Activated gamma-delta T cell treated with Interleukin-2 at 50 U/mL for 16 hours (primary cell): ENCODE measurements at regions not wholly inside any gene's neighbourhood (a gene's known extent, or its start where the extent isn't known, plus 50 kb on each side); places are given as distances from the start of the nearest gene placed in this dataset.
"Not testable (repeated sequence)": the region's sequence is repeated elsewhere in the genome, so short reads cannot be mapped to it uniquely, and the experiment has no call there.

ENCODE experiments used
- DNase-seq: peaks from one replicate; pipeline ENCODE4 v3.0.0-alpha.2; 2020

- DNase-seq: no peak
These were observed 448.0 kb downstream of the KCNT2 start for GRCh38 chr1:196160066-196160795.

GRCh38 chr1:196155586-196155985 lies 452.7 kb downstream of the KCNT2 start:
- DNase-seq: no peak

- no peak for DNase-seq
These were observed 455.3 kb downstream of the KCNT2 start for GRCh38 chr1:196152975-196153374.

GRCh38 chr1:196152086-196152485 lies 456.2 kb downstream of the KCNT2 start:
- no peak for DNase-seq

GRCh38 chr1:196148367-196148970 lies 459.8 kb downstream of the KCNT2 start:
- DNase-seq: no peak

GRCh38 chr1:196147530-196147929 lies 460.7 kb downstream of the KCNT2 start:
- DNase-seq: no peak

GRCh38 chr1:196145151-196145550 lies 463.1 kb downstream of the KCNT2 start:
- DNase-seq: not testable (repeated sequence)

- DNase-seq: no peak
These were observed 463.7 kb downstream of the KCNT2 start for GRCh38 chr1:196144588-196144987.

- no peak for DNase-seq
These were observed 464.5 kb downstream of the KCNT2 start for GRCh38 chr1:196143602-196144342.

- no peak for DNase-seq
These were observed 466.1 kb downstream of the KCNT2 start for GRCh38 chr1:196142111-196142640.

GRCh38 chr1:196136396-196136795 lies 471.8 kb downstream of the KCNT2 start:
- DNase-seq: no peak

GRCh38 chr1:196131691-196132090 lies 476.5 kb downstream of the KCNT2 start:
- no peak for DNase-seq

- no peak for DNase-seq
These were observed 479.4 kb downstream of the KCNT2 start for GRCh38 chr1:196128835-196129234.

- no peak for DNase-seq
These were observed 487.1 kb downstream of the KCNT2 start for GRCh38 chr1:196121181-196121580.

- no peak for DNase-seq
These were observed 492.6 kb downstream of the KCNT2 start for GRCh38 chr1:196115646-196116045.

GRCh38 chr1:196114193-196114592 lies 494.0 kb downstream of the KCNT2 start:
- no peak for DNase-seq

- DNase-seq: not testable (repeated sequence)
These were observed 499.2 kb downstream of the KCNT2 start for GRCh38 chr1:196108990-196109389.

GRCh38 chr1:196105901-196106300 lies 502.3 kb downstream of the KCNT2 start:
- DNase-seq: no peak

- no peak for DNase-seq
These were observed 505.4 kb downstream of the KCNT2 start for GRCh38 chr1:196102826-196103225.

- DNase-seq: no peak
These were observed 510.2 kb downstream of the KCNT2 start for GRCh38 chr1:196098000-196098399.

GRCh38 chr1:196094821-196095220 lies 513.4 kb downstream of the KCNT2 start:
- no peak for DNase-seq

GRCh38 chr1:196091397-196092135 lies 516.7 kb downstream of the KCNT2 start:
- DNase-seq: no peak

- no peak for DNase-seq
These were observed 518.0 kb downstream of the KCNT2 start for GRCh38 chr1:196090226-196090625.
